ENCODE measurements at regions not wholly inside any gene's neighbourhood (a gene's known extent, or its start where the extent isn't known, plus 50 kb on each side); places are given as distances from the start of the nearest gene placed in this dataset.

DNA sequence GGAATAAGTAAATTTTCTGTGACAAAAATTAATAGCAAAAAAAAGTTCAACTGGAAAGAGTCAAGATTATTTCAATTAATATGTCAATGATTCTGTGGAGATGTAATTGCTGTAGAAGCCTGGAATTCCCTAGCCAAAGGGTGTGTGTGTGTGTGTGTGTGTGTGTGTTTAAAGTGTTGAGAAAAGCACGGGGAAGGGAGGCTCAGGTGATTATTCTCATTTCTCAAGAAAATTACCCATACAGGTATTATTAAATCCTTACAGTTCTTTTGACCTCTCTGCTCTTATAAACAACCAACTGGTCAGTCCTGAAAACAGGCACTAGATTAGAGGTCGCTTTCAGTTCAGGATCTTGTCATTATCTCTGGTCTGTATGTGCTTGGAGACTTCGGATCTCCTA, 129.3 kb upstream of the SASH1 start:
- H3K36me3 Mint-ChIP-seq (ENCODE audit: low read depth): no peaks in the 10 kb centered on the region
- ChIA-PET CTCF (no interaction called here), POLR2A (no interaction called here)
- DNase-seq: no peak
- Histone ChIP-seq H3K27me3 (ENCODE audit: control insufficient read depth in 1 of 2, insufficient read depth in 2 of 2, low read length in 2 of 2) (peaks cover 33 to 42% of the 10 kb centered on the region in 2 experiments), H3K9me3 (ENCODE audit: control insufficient read depth in 1 of 2, insufficient read depth in 1 of 2, low read length in 2 of 2) (peaks cover 0 to 5% of the 10 kb centered on the region in 2 experiments), H3K4me3 (ENCODE audit: low read length) (no peak overlapping the region), H3K36me3 (ENCODE audit: insufficient read depth, low read length) (no peaks in the 10 kb centered on the region), H3K27ac (ENCODE audit: low read depth in 1 of 2, low read length in 2 of 2) (no peak overlapping the region), H3K4me1 (ENCODE audit: insufficient read depth, low read length) (no peaks in the 10 kb centered on the region)
- no peak for ATAC-seq (ENCODE audit: poor library complexity)
- H3K4me3 Mint-ChIP-seq: no peak overlapping the region
- intact Hi-C loops (cut with DNase I, micrococcal nuclease): no loop called here
- H3K27ac Mint-ChIP-seq: no peak overlapping the region
- H3K9me3 Mint-ChIP-seq: no peaks in the 10 kb centered on the region
- peaks cover 87% of the 10 kb centered on the region for H3K27me3 Mint-ChIP-seq
- TF ChIP-seq CTCF (IDR thresholded peaks at IDR 0.05): no peak
- no peaks in the 10 kb centered on the region for H3K4me1 Mint-ChIP-seq (ENCODE audit: low read depth)

- no peak for TF ChIP-seq CTCF (IDR thresholded peaks at IDR 0.05)
- no peak overlapping the region for H3K4me3 ChIP-seq (ENCODE audit: low read length)
- CTCF ChIA-PET: no interaction called here
- Mint-ChIP-seq H3K27ac (no peak overlapping the region), H3K4me3 (no peak overlapping the region), H3K9me3 (no peaks in the 10 kb centered on the region), H3K4me1 (ENCODE audit: low read depth) (no peaks in the 10 kb centered on the region), H3K36me3 (ENCODE audit: low read depth) (no peaks in the 10 kb centered on the region), H3K27me3 (peaks cover 87% of the 10 kb centered on the region)
- H3K27ac ChIP-seq (ENCODE audit: low read depth in 1 of 2, low read length in 2 of 2): no peak overlapping the region
- ATAC-seq (ENCODE audit: poor library complexity) (no peak), DNase-seq (no peak)
- H3K9me3 ChIP-seq (ENCODE audit: control insufficient read depth in 1 of 2, insufficient read depth in 1 of 2, low read length in 2 of 2): peaks cover 0 to 5% of the 10 kb centered on the region in 2 experiments
- H3K36me3 ChIP-seq (ENCODE audit: insufficient read depth, low read length): no peaks in the 10 kb centered on the region
- H3K4me1 ChIP-seq (ENCODE audit: insufficient read depth, low read length): no peaks in the 10 kb centered on the region
- intact Hi-C loops (cut with DNase I, micrococcal nuclease): no loop called here
- H3K27me3 ChIP-seq (ENCODE audit: control insufficient read depth in 1 of 2, insufficient read depth in 2 of 2, low read length in 2 of 2): peaks cover 32 to 37% of the 10 kb centered on the region in 2 experiments
- POLR2A ChIA-PET: no interaction called here
Observed at GRCh38 chr6:148214667-148215066, 128.0 kb upstream of the SASH1 start.

DNA sequence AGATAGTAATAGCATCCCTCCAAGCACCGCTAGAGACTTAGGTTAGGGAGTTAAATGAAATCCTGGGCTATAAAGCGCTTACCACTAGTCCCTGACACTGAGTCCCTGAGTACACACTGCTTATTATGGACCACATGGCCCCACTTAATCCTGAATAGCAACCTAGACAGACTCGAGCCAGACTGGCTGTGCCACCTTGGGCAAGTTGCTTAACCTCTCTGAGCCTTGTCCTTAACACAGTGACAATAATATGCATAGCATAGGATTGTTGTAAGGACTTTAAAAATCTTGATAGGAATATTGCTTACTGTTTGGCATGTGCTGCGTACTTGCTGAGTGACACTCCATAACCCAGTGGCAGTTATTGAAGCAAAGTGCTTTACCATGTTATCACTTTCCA, 125.6 kb upstream of the SASH1 start:
- TF ChIP-seq CTCF (IDR thresholded peaks at IDR 0.05): no peak
- DNase-seq (no peak), ATAC-seq (ENCODE audit: poor library complexity) (no peak)
- Mint-ChIP-seq H3K9me3 (no peaks in the 10 kb centered on the region), H3K4me3 (no peak overlapping the region), H3K27me3 (peaks cover 88% of the 10 kb centered on the region), H3K4me1 (ENCODE audit: low read depth) (no peaks in the 10 kb centered on the region), H3K27ac (no peak overlapping the region), H3K36me3 (ENCODE audit: low read depth) (no peaks in the 10 kb centered on the region)
- intact Hi-C loops (cut with DNase I, micrococcal nuclease): no loop called here
- Histone ChIP-seq H3K27me3 (ENCODE audit: control insufficient read depth in 1 of 2, insufficient read depth in 2 of 2, low read length in 2 of 2) (peaks cover 19 to 27% of the 10 kb centered on the region in 2 experiments), H3K27ac (ENCODE audit: low read depth in 1 of 2, low read length in 2 of 2) (no peak overlapping the region), H3K4me3 (ENCODE audit: low read length) (no peak overlapping the region), H3K9me3 (ENCODE audit: control insufficient read depth in 1 of 2, insufficient read depth in 1 of 2, low read length in 2 of 2) (no peaks in the 10 kb centered on the region), H3K4me1 (ENCODE audit: insufficient read depth, low read length) (no peaks in the 10 kb centered on the region), H3K36me3 (ENCODE audit: insufficient read depth, low read length) (no peaks in the 10 kb centered on the region)
- ChIA-PET CTCF (no interaction called here), POLR2A (no interaction called here)

Data from CD4-positive, alpha-beta T cell (primary cell).